Ovary (tissue), 3 donors: ENCODE measurements at regions not wholly inside any gene's neighbourhood (a gene's known extent, or its start where the extent isn't known, plus 50 kb on each side); places are given as distances from the start of the nearest gene placed in this dataset.

Source experiments
- POLR2A ChIP-seq: fragments of 450-650 bp; IDR thresholded peaks from one replicate; pipeline ENCODE4 v1.6.1; 2017; ENCODE audit warnings: antibody characterized with exemption, mild to moderate bottlenecking, moderate library complexity
- TF ChIP-seq, protein P1 (sequence below), 3 donors: fragments of 450-650 bp in 2 of 3; fragments of 200-600 bp in 1 of 3; IDR thresholded peaks; one replicate each; pipeline versions ENCODE4 v1.5.1 to v1.8.0; 2016 to 2022; ENCODE audit warnings: antibody characterized with exemption in 3 of 3, mild to moderate bottlenecking in 1 of 3
- donor health status: DM: no; HTN: no; CAD: no.

DNA sequence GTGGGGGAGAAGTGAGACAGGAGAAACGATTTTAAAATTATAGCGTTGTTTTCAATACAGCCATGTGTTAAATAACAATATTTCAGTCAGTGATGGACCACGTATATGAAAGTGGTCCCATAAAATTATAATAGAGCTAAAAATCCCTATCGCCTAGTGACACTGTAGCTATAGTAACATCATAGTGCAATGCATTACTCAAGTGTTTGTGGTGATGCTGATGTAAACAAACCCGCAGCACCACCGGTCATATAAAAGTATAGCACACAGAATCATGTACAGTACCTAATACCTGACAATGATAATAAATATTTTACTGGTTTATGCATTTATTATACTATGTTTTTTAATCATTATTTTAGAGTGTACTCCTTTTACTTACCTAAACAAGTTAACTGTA, 407.4 kb upstream of the SEMA6A start:
- TF ChIP-seq, protein P1, sequence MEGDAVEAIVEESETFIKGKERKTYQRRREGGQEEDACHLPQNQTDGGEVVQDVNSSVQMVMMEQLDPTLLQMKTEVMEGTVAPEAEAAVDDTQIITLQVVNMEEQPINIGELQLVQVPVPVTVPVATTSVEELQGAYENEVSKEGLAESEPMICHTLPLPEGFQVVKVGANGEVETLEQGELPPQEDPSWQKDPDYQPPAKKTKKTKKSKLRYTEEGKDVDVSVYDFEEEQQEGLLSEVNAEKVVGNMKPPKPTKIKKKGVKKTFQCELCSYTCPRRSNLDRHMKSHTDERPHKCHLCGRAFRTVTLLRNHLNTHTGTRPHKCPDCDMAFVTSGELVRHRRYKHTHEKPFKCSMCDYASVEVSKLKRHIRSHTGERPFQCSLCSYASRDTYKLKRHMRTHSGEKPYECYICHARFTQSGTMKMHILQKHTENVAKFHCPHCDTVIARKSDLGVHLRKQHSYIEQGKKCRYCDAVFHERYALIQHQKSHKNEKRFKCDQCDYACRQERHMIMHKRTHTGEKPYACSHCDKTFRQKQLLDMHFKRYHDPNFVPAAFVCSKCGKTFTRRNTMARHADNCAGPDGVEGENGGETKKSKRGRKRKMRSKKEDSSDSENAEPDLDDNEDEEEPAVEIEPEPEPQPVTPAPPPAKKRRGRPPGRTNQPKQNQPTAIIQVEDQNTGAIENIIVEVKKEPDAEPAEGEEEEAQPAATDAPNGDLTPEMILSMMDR (IDR thresholded peaks at IDR 0.05) = no peak
- no peak for TF ChIP-seq POLR2A
